H9 (cell line): ENCODE measurements at regions not wholly inside any gene's neighbourhood (a gene's known extent, or its start where the extent isn't known, plus 50 kb on each side); places are given as distances from the start of the nearest gene placed in this dataset.

Experiments
- DNase-seq: peaks from one replicate; pipeline ENCODE4 v3.0.0-alpha.2; 2017
- H2AFZ ChIP-seq: one replicate; pipeline ENCODE4 v1.6.1; 2013; ENCODE audit warnings: mild to moderate bottlenecking, low read length, control low read depth, moderate library complexity
- H2AK5ac ChIP-seq: 2 replicates; pipeline ENCODE4 v1.6.1; 2013; ENCODE audit warnings: low read length, control low read depth, mixed read lengths; ENCODE audit not compliant: insufficient read length
- H2BK120ac ChIP-seq: one replicate; pipeline ENCODE4 v1.6.1; 2013; ENCODE audit warnings: low read depth, mild to moderate bottlenecking, low read length, control low read depth, inconsistent platforms; ENCODE audit not compliant: poor library complexity, severe bottlenecking
- H2BK12ac ChIP-seq: 2 replicates; pipeline ENCODE4 v1.6.1; 2013; ENCODE audit warnings: low read length, control low read depth, mixed read lengths, low read depth; ENCODE audit not compliant: insufficient read length
- H2BK15ac ChIP-seq: 2 replicates; pipeline ENCODE4 v1.6.1; 2013; ENCODE audit warnings: low read depth, low read length, control low read depth
- H2BK20ac ChIP-seq: one replicate; pipeline ENCODE4 v1.6.1; 2013; ENCODE audit warnings: low read depth, mild to moderate bottlenecking, low read length, control low read depth, inconsistent platforms; ENCODE audit not compliant: poor library complexity, severe bottlenecking
- H2BK5ac ChIP-seq: 2 replicates; pipeline ENCODE4 v1.6.1; 2013; ENCODE audit warnings: low read length, control low read depth, mixed read lengths; ENCODE audit not compliant: insufficient read length
- H3K14ac ChIP-seq: 2 replicates; pipeline ENCODE4 v1.6.1; 2013; ENCODE audit warnings: low read length, control low read depth; ENCODE audit not compliant: insufficient read depth
- H3K18ac ChIP-seq: 2 replicates; pipeline ENCODE4 v1.6.1; 2013; ENCODE audit warnings: low read depth, mild to moderate bottlenecking, mixed read lengths, low read length, control low read depth; ENCODE audit not compliant: insufficient read length
- H3K23ac ChIP-seq: 2 replicates; pipeline ENCODE4 v1.6.1; 2013; ENCODE audit warnings: low read length, control low read depth, mixed read lengths, low read depth; ENCODE audit not compliant: insufficient read length
- H3K23me2 ChIP-seq: 2 replicates; pipeline ENCODE4 v1.6.1; 2013; ENCODE audit warnings: low read depth, mild to moderate bottlenecking, mixed read lengths, low read length, control low read depth; ENCODE audit not compliant: insufficient read length, poor library complexity, severe bottlenecking
- H3K27ac ChIP-seq: 2 replicates; pipeline ENCODE4 v1.5.1; 2013; ENCODE audit warnings: low read length, control low read depth, mixed read lengths, low read depth; ENCODE audit not compliant: insufficient read length
- H3K27me3 ChIP-seq: 2 replicates; pipeline ENCODE4 v1.6.1; 2013; ENCODE audit warnings: low read length, control low read depth, inconsistent platforms; ENCODE audit not compliant: insufficient read depth
- H3K4ac ChIP-seq: 2 replicates; pipeline ENCODE4 v1.6.1; 2013; ENCODE audit warnings: low read depth, mild to moderate bottlenecking, control low read depth, inconsistent platforms, low read length, moderate library complexity
- H3K4me1 ChIP-seq: 2 replicates; pipeline ENCODE4 v1.6.1; 2013; ENCODE audit warnings: low read length, control low read depth, inconsistent platforms; ENCODE audit not compliant: insufficient read depth
- H3K4me2 ChIP-seq: 2 replicates; pipeline ENCODE4 v1.6.1; 2013; ENCODE audit warnings: low read length, control low read depth, mixed read lengths; ENCODE audit not compliant: insufficient read length, insufficient read depth
- H3K56ac ChIP-seq: 2 replicates; pipeline ENCODE4 v1.6.1; 2013; ENCODE audit warnings: low read depth, mild to moderate bottlenecking, mixed read lengths, low read length, control low read depth; ENCODE audit not compliant: insufficient read length
- H3K79me1 ChIP-seq: 2 replicates; pipeline ENCODE4 v1.6.1; 2013; ENCODE audit warnings: low read depth, mild to moderate bottlenecking, moderate library complexity, low read length, control low read depth, inconsistent platforms; ENCODE audit not compliant: insufficient read depth, poor library complexity, severe bottlenecking
- H3K79me2 ChIP-seq: 2 replicates; pipeline ENCODE4 v1.6.1; 2013; ENCODE audit warnings: low read length, control low read depth, inconsistent platforms; ENCODE audit not compliant: insufficient read depth
- H3K9ac ChIP-seq: 2 replicates; pipeline ENCODE4 v1.6.1; 2013; ENCODE audit warnings: low read length, control low read depth, mixed read lengths; ENCODE audit not compliant: insufficient read length; ENCODE audit errors: extremely low read depth
- H3K9me3 ChIP-seq: one replicate; pipeline ENCODE4 v1.6.1; 2013; ENCODE audit warnings: low read depth, low read length, inconsistent platforms; ENCODE audit not compliant: control insufficient read depth
- H3T11ph ChIP-seq: one replicate; pipeline ENCODE4 v1.6.1; 2013; ENCODE audit warnings: mild to moderate bottlenecking, low read length, control low read depth, inconsistent platforms
- H4K20me1 ChIP-seq: one replicate; pipeline ENCODE4 v1.6.1; 2013; ENCODE audit not compliant: control insufficient read depth, insufficient read length, insufficient read depth
- H4K5ac ChIP-seq: 2 replicates; pipeline ENCODE4 v1.6.1; 2013; ENCODE audit warnings: low read depth, mild to moderate bottlenecking, mixed read lengths, low read length, control low read depth; ENCODE audit not compliant: insufficient read length
- H4K8ac ChIP-seq: replicated peaks from 2 replicates; pipeline ENCODE4 v1.6.1; 2013; ENCODE audit warnings: low read length, control low read depth, mixed read lengths, low read depth; ENCODE audit not compliant: insufficient read length
- H4K91ac ChIP-seq: 2 replicates; pipeline ENCODE4 v1.6.1; 2013; ENCODE audit warnings: low read depth, mild to moderate bottlenecking, moderate library complexity, mixed read lengths, low read length, control low read depth; ENCODE audit not compliant: insufficient read length
- H3K27ac Mint-ChIP-seq, 3 experiments: 2 replicates in 2 of 3; 3 replicates in 1 of 3; pipeline ENCODE4 v1.8.0; 2020 to 2021; ENCODE audit warnings: mixed read lengths in 3 of 3, mild to moderate bottlenecking in 1 of 3, moderate library complexity in 1 of 3
- H3K27me3 Mint-ChIP-seq: 2 replicates; pipeline ENCODE4 v1.8.0; 2021; ENCODE audit warnings: low read depth, mild to moderate bottlenecking, moderate library complexity, mixed read lengths
- H3K36me3 Mint-ChIP-seq, 3 experiments: 2 replicates in 2 of 3; 3 replicates in 1 of 3; pipeline ENCODE4 v1.8.0; 2020 to 2021; ENCODE audit warnings: low read depth in 3 of 3, mixed read lengths in 3 of 3; ENCODE audit not compliant: insufficient read depth in 1 of 3
- H3K4me1 Mint-ChIP-seq, 2 experiments: 2 replicates each; pipeline ENCODE4 v1.8.0; 2020; ENCODE audit warnings: mixed read lengths in 2 of 2
- H3K4me3 Mint-ChIP-seq, 2 experiments: 2 replicates in 1 of 2; 3 replicates in 1 of 2; pipeline ENCODE4 v1.8.0; 2020 to 2021; ENCODE audit warnings: mild to moderate bottlenecking in 2 of 2, mixed read lengths in 2 of 2, moderate library complexity in 1 of 2
- H3K9me3 Mint-ChIP-seq, 2 experiments: 2 replicates in 1 of 2; 3 replicates in 1 of 2; pipeline ENCODE4 v1.8.0; 2020; ENCODE audit warnings: mild to moderate bottlenecking in 2 of 2, mixed read lengths in 2 of 2, moderate library complexity in 1 of 2
- CTCF ChIP-seq: fragments of 200-600 bp; sonication (generic); conservative IDR thresholded peaks from 3 replicates; pipeline ENCODE4 v1.8.0; 2021; ENCODE audit warnings: antibody characterized with exemption, mild to moderate bottlenecking
- WGBS: extraction: QIAGEN DNeasy Blood & Tissue Kit; methylation state at CpG from one replicate; pipeline ENCODE4 v1.1.7; 2013; ENCODE audit warnings: missing lambda C conversion rate, low lambda C conversion rate, mixed read lengths; ENCODE audit not compliant: insufficient read length; ENCODE audit errors: extremely low coverage; 5-methylcytosine and 5-hydroxymethylcytosine counted together

DNA sequence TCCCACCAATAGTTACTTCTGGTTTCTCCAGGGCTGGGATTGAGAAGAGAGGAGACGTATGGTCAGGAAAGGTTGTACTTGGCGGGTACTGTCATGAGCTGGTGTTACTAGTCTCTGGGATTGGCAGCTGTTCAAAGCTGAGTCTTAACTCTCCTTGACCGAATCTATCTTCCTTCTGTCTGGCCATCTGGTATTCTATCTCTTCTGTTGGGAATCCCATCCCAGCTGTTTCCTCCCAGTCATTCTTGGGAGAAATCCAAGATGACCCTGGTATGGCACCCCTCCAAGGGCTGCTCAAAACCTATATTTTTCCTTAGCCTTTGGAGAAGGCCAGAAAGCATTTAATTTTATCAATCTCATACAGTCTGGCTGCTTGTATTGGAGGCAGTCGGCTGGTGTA is 287.0 kb upstream of the CHD6 start:
- H2BK12ac ChIP-seq = no peak overlapping the region
- no peaks in the 10 kb centered on the region for H3K79me2 ChIP-seq
- H3K23ac ChIP-seq = no peak overlapping the region
- no peak overlapping the region for H2BK120ac ChIP-seq
- H3K4me2 ChIP-seq = no peak overlapping the region
- no peaks in the 10 kb centered on the region for H3K36me3 Mint-ChIP-seq
- WGBS = no CpG with 5 or more reads among the region's 4 CpGs
- H3K9ac ChIP-seq = no peak overlapping the region
- peaks cover 0 to 4% of the 10 kb centered on the region in 2 experiments; a peak in 2 of 4 replicates for H3K4me1 Mint-ChIP-seq
- no peaks in the 10 kb centered on the region for H3K4me1 ChIP-seq
- H4K91ac ChIP-seq = no peak overlapping the region
- H3T11ph ChIP-seq = no peak overlapping the region
- no peak overlapping the region for H4K5ac ChIP-seq
- H3K4ac ChIP-seq = no peak overlapping the region
- no peak overlapping the region for H3K14ac ChIP-seq
- no peak overlapping the region for H2BK15ac ChIP-seq
- no peaks in the 10 kb centered on the region for H3K9me3 ChIP-seq
- H4K8ac ChIP-seq = no peak overlapping the region
- H4K20me1 ChIP-seq = no peaks in the 10 kb centered on the region
- H3K27me3 Mint-ChIP-seq = peaks cover 5% of the 10 kb centered on the region; the same call in 1 of the 2 replicates
- H2BK5ac ChIP-seq = no peak overlapping the region
- H3K56ac ChIP-seq = no peak overlapping the region
- no peak overlapping the region for H3K4me3 Mint-ChIP-seq
- H2AK5ac ChIP-seq = no peak overlapping the region
- no peak overlapping the region for H2AFZ ChIP-seq
- no peaks in the 10 kb centered on the region for H3K27me3 ChIP-seq
- H3K9me3 Mint-ChIP-seq = no peaks in the 10 kb centered on the region
- no peaks in the 10 kb centered on the region for H3K23me2 ChIP-seq
- H3K27ac Mint-ChIP-seq = no peak overlapping the region
- no peak overlapping the region for H3K27ac ChIP-seq
- no peak for TF ChIP-seq CTCF
- H3K79me1 ChIP-seq = no peaks in the 10 kb centered on the region
- no peak overlapping the region for H2BK20ac ChIP-seq
- no peak overlapping the region for H3K18ac ChIP-seq
- no peak for DNase-seq
